GM18858 (cell line): ENCODE measurements at regions not wholly inside any gene's neighbourhood (a gene's known extent, or its start where the extent isn't known, plus 50 kb on each side); places are given as distances from the start of the nearest gene placed in this dataset.

Experiments
- ATAC-seq: cut with Tn5 transposase; IDR thresholded peaks from one replicate; pipeline ENCODE4 v1.9.1; 2021; ENCODE audit not compliant: unreplicated experiment

GRCh38 chr4:155523358-155523757 lies 143.3 kb upstream of the GUCY1A1 start:
- no peak for ATAC-seq

GRCh38 chr4:155522201-155522600 lies 144.4 kb upstream of the GUCY1A1 start:
- ATAC-seq: no peak

- no peak for ATAC-seq
Observed at GRCh38 chr4:155521382-155521781, 144.6 kb upstream of the MAP9 start.

- no peak for ATAC-seq
Observed at GRCh38 chr4:155515444-155516075, 138.8 kb upstream of the MAP9 start.

GRCh38 chr4:155514628-155515027 lies 137.9 kb upstream of the MAP9 start:
- ATAC-seq: no peak

GRCh38 chr4:155512817-155513216 lies 136.1 kb upstream of the MAP9 start:
- no peak for ATAC-seq

- no peak for ATAC-seq
Observed at GRCh38 chr4:155512046-155512445, 135.3 kb upstream of the MAP9 start.

- no peak for ATAC-seq
Observed at GRCh38 chr4:155510771-155511170, 134.0 kb upstream of the MAP9 start.

GRCh38 chr4:155509555-155509954 lies 132.8 kb upstream of the MAP9 start:
- no peak for ATAC-seq

GRCh38 chr4:155506745-155507144 lies 130.0 kb upstream of the MAP9 start:
- ATAC-seq: no peak

- ATAC-seq: no peak
Observed at GRCh38 chr4:155505321-155505720, 128.6 kb upstream of the MAP9 start.

- no peak for ATAC-seq
Observed at GRCh38 chr4:155497306-155497705, 120.5 kb upstream of the MAP9 start.

- no peak for ATAC-seq
Observed at GRCh38 chr4:155496294-155496626, 119.5 kb upstream of the MAP9 start.

GRCh38 chr4:155495572-155496293 lies 119.0 kb upstream of the MAP9 start:
- ATAC-seq: no peak

- ATAC-seq: no peak
Observed at GRCh38 chr4:155494037-155494718, 117.4 kb upstream of the MAP9 start.

GRCh38 chr4:155491336-155492120 lies 114.8 kb upstream of the MAP9 start:
- peak; percentile 97 for ATAC-seq

GRCh38 chr4:155489271-155489670 lies 112.5 kb upstream of the MAP9 start:
- no peak for ATAC-seq

GRCh38 chr4:155488691-155489090 lies 111.9 kb upstream of the MAP9 start:
- no peak for ATAC-seq

- ATAC-seq: no peak
Observed at GRCh38 chr4:155487210-155487609, 110.4 kb upstream of the MAP9 start.

- ATAC-seq: no peak
Observed at GRCh38 chr4:155481150-155481549, 104.4 kb upstream of the MAP9 start.

GRCh38 chr4:155479835-155480234 lies 103.1 kb upstream of the MAP9 start:
- no peak for ATAC-seq
